Breast epithelium (tissue), 4 donors: ENCODE measurements at regions not wholly inside any gene's neighbourhood (a gene's known extent, or its start where the extent isn't known, plus 50 kb on each side); places are given as distances from the start of the nearest gene placed in this dataset.

Experiments
- DNase-seq, 2 donors: peaks; one replicate each; pipeline ENCODE4 v3.0.0-alpha.2; 2019; ENCODE audit warnings: low spot score in 2 of 2
- H3K27ac ChIP-seq, 2 donors: fragments of 200-600 bp; sonication (generic) in 1 of 2; one replicate each; pipeline ENCODE4 v1.5.1; 2016 to 2019; ENCODE audit warnings: mild to moderate bottlenecking in 1 of 2
- H3K27me3 ChIP-seq, 2 donors: fragments of 200-600 bp; sonication (generic) in 1 of 2; one replicate each; pipeline versions ENCODE4 v1.5.1 to v1.6.0; 2017 to 2019; ENCODE audit warnings: control low read depth in 1 of 2, mild to moderate bottlenecking in 1 of 2
- H3K36me3 ChIP-seq: fragments of 200-600 bp; one replicate; pipeline ENCODE4 v1.5.1; 2019
- H3K4me1 ChIP-seq, 2 donors: fragments of 200-600 bp; sonication (generic); one replicate each; pipeline ENCODE4 v1.5.1; 2016 to 2019; ENCODE audit warnings: control low read depth in 1 of 2
- H3K4me3 ChIP-seq, 3 donors: fragments of 200-600 bp; sonication (generic); 1 replicate in 2 of 3; 2 replicates in 1 of 3; pipeline ENCODE4 v1.5.1; 2016 to 2019; ENCODE audit warnings: mild to moderate bottlenecking in 3 of 3, moderate library complexity in 2 of 3
- H3K9me3 ChIP-seq, 2 donors: fragments of 200-600 bp; sonication (generic) in 1 of 2; one replicate each; pipeline ENCODE4 v1.5.1; 2016 to 2019; ENCODE audit warnings: control low read depth in 1 of 2
- POLR2A ChIP-seq: fragments of 450-650 bp; IDR thresholded peaks from one replicate; pipeline ENCODE4 v1.6.1; 2016; ENCODE audit warnings: antibody characterized with exemption, mild to moderate bottlenecking, moderate library complexity
- POLR2AphosphoS5 ChIP-seq, 3 donors: sonication (generic); formaldehyde crosslinking; IDR thresholded peaks; one replicate each; pipeline ENCODE4 v1.6.1; 2017; ENCODE audit warnings: antibody characterized with exemption in 3 of 3
- intact Hi-C: fragments of 100-400 bp; cut with DNase I; formaldehyde crosslinking; loops from one replicate; pipeline ENCODE4 v1.15.1; 2023; ENCODE audit warnings: low total_unique reads
- TF ChIP-seq, protein P1 (sequence below), 3 donors: fragments of 450-650 bp; IDR thresholded peaks; one replicate each; pipeline ENCODE4 v1.5.1; 2016 to 2017; ENCODE audit warnings: antibody characterized with exemption in 3 of 3, mild to moderate bottlenecking in 3 of 3, moderate library complexity in 3 of 3

DNA sequence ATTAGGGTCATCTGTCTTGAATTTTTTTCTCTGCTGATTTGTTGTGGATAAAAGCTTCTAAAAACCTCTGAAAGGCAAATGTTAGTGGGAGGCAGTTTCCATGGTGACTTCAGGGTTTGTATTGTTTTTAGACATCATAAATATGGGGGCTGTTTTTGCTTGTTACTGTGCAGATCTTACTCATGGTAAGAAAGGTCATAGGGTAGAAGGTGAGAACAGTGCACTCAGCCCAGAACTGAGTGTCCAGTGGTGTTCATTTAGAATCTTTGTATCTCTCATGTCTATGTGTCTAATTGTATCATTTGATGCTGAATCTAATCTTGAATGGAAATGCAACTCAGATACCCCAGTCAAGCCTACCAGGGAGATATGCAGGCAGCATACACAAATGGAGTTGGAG is 609.8 kb downstream of the ZNF674 start:
- Histone ChIP-seq H3K27ac (no peak overlapping the region), H3K27me3 (peaks cover 0 to 7% of the 10 kb centered on the region in 2 donors)
- intact Hi-C loops = no loop called here

DNA sequence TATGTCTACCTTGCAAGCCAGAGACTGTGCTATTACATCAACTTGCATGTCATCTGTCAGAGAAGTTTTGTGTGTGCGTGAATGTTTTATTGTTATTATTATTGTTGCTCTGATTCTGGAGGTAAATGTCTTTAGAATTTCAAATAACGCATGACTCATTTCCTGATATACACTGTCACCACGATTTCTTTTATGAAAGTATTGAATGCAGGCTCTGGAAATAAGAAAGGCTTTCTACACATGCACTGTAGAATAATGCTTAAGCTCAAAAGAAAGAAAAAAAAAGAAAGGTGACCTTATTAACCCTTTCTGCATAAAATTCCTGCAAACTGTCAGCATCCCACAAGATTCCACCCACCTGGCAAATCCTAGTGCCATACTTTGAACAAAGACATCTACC is 632.9 kb downstream of the ZNF674 start:
- H3K36me3 ChIP-seq = no peaks in the 10 kb centered on the region
- H3K27ac ChIP-seq = no peak overlapping the region
- no peak overlapping the region for H3K4me3 ChIP-seq
- no peaks in the 10 kb centered on the region for H3K9me3 ChIP-seq
- TF ChIP-seq POLR2A (no peak), POLR2AphosphoS5 (IDR thresholded peaks at IDR 0.05) (no peak)
- TF ChIP-seq, protein P1, sequence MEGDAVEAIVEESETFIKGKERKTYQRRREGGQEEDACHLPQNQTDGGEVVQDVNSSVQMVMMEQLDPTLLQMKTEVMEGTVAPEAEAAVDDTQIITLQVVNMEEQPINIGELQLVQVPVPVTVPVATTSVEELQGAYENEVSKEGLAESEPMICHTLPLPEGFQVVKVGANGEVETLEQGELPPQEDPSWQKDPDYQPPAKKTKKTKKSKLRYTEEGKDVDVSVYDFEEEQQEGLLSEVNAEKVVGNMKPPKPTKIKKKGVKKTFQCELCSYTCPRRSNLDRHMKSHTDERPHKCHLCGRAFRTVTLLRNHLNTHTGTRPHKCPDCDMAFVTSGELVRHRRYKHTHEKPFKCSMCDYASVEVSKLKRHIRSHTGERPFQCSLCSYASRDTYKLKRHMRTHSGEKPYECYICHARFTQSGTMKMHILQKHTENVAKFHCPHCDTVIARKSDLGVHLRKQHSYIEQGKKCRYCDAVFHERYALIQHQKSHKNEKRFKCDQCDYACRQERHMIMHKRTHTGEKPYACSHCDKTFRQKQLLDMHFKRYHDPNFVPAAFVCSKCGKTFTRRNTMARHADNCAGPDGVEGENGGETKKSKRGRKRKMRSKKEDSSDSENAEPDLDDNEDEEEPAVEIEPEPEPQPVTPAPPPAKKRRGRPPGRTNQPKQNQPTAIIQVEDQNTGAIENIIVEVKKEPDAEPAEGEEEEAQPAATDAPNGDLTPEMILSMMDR (IDR thresholded peaks at IDR 0.05) = no peak
- intact Hi-C loops = loop anchor here (5.0 kb wide), 1 partner anchor 420 kb away; no protein-coding TSS in a partner anchor
- H3K27me3 ChIP-seq = peaks cover 0 to 28% of the 10 kb centered on the region in 2 donors
- DNase-seq = no peak
- H3K4me1 ChIP-seq = no peaks in the 10 kb centered on the region

More for the DNA sequence above, 609.8 kb downstream of the ZNF674 start:
- no peaks in the 10 kb centered on the region for H3K4me1 ChIP-seq
- H3K36me3 ChIP-seq = no peaks in the 10 kb centered on the region
- no peak for TF ChIP-seq POLR2A
- no peak for TF ChIP-seq POLR2AphosphoS5 (IDR thresholded peaks at IDR 0.05)
- TF ChIP-seq, protein P1 (IDR thresholded peaks at IDR 0.05) = no peak
- DNase-seq = no peak
- no peak overlapping the region for H3K4me3 ChIP-seq
- no peaks in the 10 kb centered on the region for H3K9me3 ChIP-seq

DNA sequence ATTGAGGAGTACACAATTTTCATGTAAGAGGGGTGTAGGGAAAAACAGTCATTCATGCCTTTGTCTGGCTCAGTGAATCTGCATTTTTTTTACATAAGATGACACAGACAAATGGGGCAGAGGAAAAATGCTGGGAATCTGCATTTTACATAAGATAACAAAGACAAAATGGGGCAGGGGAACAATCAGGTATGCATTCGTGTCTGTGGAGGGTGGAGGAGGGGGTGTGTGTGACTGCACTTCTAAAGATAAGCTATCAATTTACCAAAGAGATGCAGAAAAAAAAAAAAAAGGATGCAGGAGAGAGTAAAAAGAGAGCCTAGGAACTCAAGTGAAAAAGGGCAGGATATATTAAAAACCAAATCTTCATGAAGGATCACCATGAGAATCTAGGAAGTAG is 637.4 kb downstream of the ZNF674 start:
- no peaks in the 10 kb centered on the region for H3K36me3 ChIP-seq
- no peak overlapping the region for H3K4me3 ChIP-seq
- no peak for TF ChIP-seq POLR2A
- no peak for TF ChIP-seq POLR2AphosphoS5 (IDR thresholded peaks at IDR 0.05)
- TF ChIP-seq, protein P1 (IDR thresholded peaks at IDR 0.05) = no peak
- no peaks in the 10 kb centered on the region for H3K9me3 ChIP-seq
- H3K27ac ChIP-seq = no peak overlapping the region
- no peak for DNase-seq
- H3K4me1 ChIP-seq = no peaks in the 10 kb centered on the region
- peaks cover 0 to 31% of the 10 kb centered on the region in 2 donors for H3K27me3 ChIP-seq
- intact Hi-C loops = no loop called here

GRCh38 chrX:45903781-45904201 is 641.4 kb downstream of the ZNF674 start:
- Histone ChIP-seq H3K27me3 (peaks cover 0 to 30% of the 10 kb centered on the region in 2 donors), H3K4me1 (no peaks in the 10 kb centered on the region), H3K4me3 (no peak overlapping the region), H3K27ac (no peak overlapping the region), H3K9me3 (no peaks in the 10 kb centered on the region), H3K36me3 (no peaks in the 10 kb centered on the region)
- intact Hi-C loops = no loop called here
- TF ChIP-seq POLR2A = no peak
- TF ChIP-seq POLR2AphosphoS5 (IDR thresholded peaks at IDR 0.05) = no peak
- TF ChIP-seq, protein P1 (IDR thresholded peaks at IDR 0.05) = no peak
- DNase-seq = no peak

GRCh38 chrX:45900766-45901615 is 644.2 kb downstream of the ZNF674 start:
- H3K4me1 ChIP-seq = no peaks in the 10 kb centered on the region
- intact Hi-C loops = no loop called here
- TF ChIP-seq POLR2AphosphoS5 (IDR thresholded peaks at IDR 0.05) (no peak), POLR2A (no peak)
- TF ChIP-seq, protein P1 (IDR thresholded peaks at IDR 0.05) = no peak
- H3K27me3 ChIP-seq = peaks cover 0 to 44% of the 10 kb centered on the region in 2 donors
- no peak overlapping the region for H3K27ac ChIP-seq
- H3K9me3 ChIP-seq = no peaks in the 10 kb centered on the region
- no peak for DNase-seq
- no peak overlapping the region for H3K4me3 ChIP-seq
- no peaks in the 10 kb centered on the region for H3K36me3 ChIP-seq
